Neural cell (in vitro differentiated cells): ENCODE measurements at regions not wholly inside any gene's neighbourhood (a gene's known extent, or its start where the extent isn't known, plus 50 kb on each side); places are given as distances from the start of the nearest gene placed in this dataset.

Experiments
- H2AFZ ChIP-seq: fragments of 200-600, 300-800 bp; sonication (generic), shearing (Covaris generic); 2 replicates; pipeline ENCODE4 v1.6.0; 2014; ENCODE audit warnings: low read depth, mild to moderate bottlenecking, antibody characterized with exemption, low read length, moderate library complexity
- H3F3A ChIP-seq: fragments of 200-600 bp; shearing (Covaris generic); 2 replicates; pipeline ENCODE4 v1.6.1; 2016; ENCODE audit warnings: mild to moderate bottlenecking, moderate library complexity, mixed read lengths, antibody characterized with exemption, low read length; ENCODE audit not compliant: insufficient read depth, poor library complexity, severe bottlenecking
- H3K27ac ChIP-seq: fragments of 200-600, 300-800 bp; sonication (generic), shearing (Covaris generic); 2 replicates; pipeline ENCODE4 v1.5.1; 2014; ENCODE audit warnings: mild to moderate bottlenecking, low read length, moderate library complexity
- H3K27me3 ChIP-seq: fragments of 300-800, 200-600 bp; sonication (generic), shearing (Covaris generic); 2 replicates; pipeline ENCODE4 v1.6.0; 2014; ENCODE audit warnings: mild to moderate bottlenecking, low read depth, low read length, moderate library complexity; ENCODE audit not compliant: insufficient read depth
- H3K36me3 ChIP-seq: fragments of 300-800, 200-600 bp; sonication (generic), shearing (Covaris generic); 2 replicates; pipeline ENCODE4 v1.5.1; 2014; ENCODE audit warnings: mild to moderate bottlenecking, antibody characterized with exemption, low read length, moderate library complexity; ENCODE audit not compliant: insufficient read depth
- H3K4me2 ChIP-seq: fragments of 300-800, 200-600 bp; sonication (generic), shearing (Covaris generic); 2 replicates; pipeline ENCODE4 v1.6.0; 2014; ENCODE audit warnings: mild to moderate bottlenecking, low read length
- H3K4me3 ChIP-seq: fragments of 300-800, 200-600 bp; sonication (generic), shearing (Covaris generic); 2 replicates; pipeline ENCODE4 v1.5.1; 2014; ENCODE audit warnings: mild to moderate bottlenecking, low read length, moderate library complexity
- H3K79me2 ChIP-seq: fragments of 200-600 bp; shearing (Covaris generic); replicated peaks from 2 replicates; pipeline ENCODE4 v1.6.0; 2014; ENCODE audit warnings: mild to moderate bottlenecking, low read length, moderate library complexity; ENCODE audit not compliant: insufficient read depth
- H3K9ac ChIP-seq: fragments of 300-800, 200-600 bp; sonication (generic), shearing (Covaris generic); 2 replicates; pipeline ENCODE4 v1.6.1; 2016; ENCODE audit warnings: mild to moderate bottlenecking, low read length, mixed read lengths
- H3K9me2 ChIP-seq: fragments of 200-600 bp; shearing (Covaris generic); 2 replicates; pipeline ENCODE4 v1.6.1; 2016; ENCODE audit warnings: mild to moderate bottlenecking, low read length, mixed read lengths; ENCODE audit not compliant: insufficient read depth
- H3K9me3 ChIP-seq: fragments of 200-600, 300-800 bp; sonication (generic), shearing (Covaris generic); 2 replicates; pipeline ENCODE4 v1.6.1; 2016; ENCODE audit warnings: mild to moderate bottlenecking, mixed run types, low read length, moderate library complexity, mixed read lengths
- H4K20me1 ChIP-seq: fragments of 200-600 bp; shearing (Covaris generic); 2 replicates; pipeline ENCODE4 v1.6.1; 2016; ENCODE audit warnings: mild to moderate bottlenecking, mixed run types; ENCODE audit not compliant: insufficient read depth
- CTCF ChIP-seq: fragments of 450-650 bp; IDR thresholded peaks from 2 replicates; pipeline ENCODE4 v1.5.1; 2014; ENCODE audit warnings: antibody characterized with exemption, mild to moderate bottlenecking, moderate library complexity; ENCODE audit not compliant: poor library complexity, severe bottlenecking
- EP300 ChIP-seq: fragments of 450-650 bp; conservative IDR thresholded peaks from 2 replicates; pipeline ENCODE4 v1.6.1; 2014; ENCODE audit warnings: antibody characterized with exemption, mild to moderate bottlenecking, moderate library complexity; ENCODE audit not compliant: poor library complexity, severe bottlenecking
- EZH2 ChIP-seq: fragments of 200-600, 300-800 bp; shearing (Covaris generic), sonication (generic); IDR thresholded peaks from 2 replicates; pipeline ENCODE4 v1.6.1; 2014; ENCODE audit warnings: antibody characterized with exemption, low read length, borderline replicate concordance, mild to moderate bottlenecking; ENCODE audit not compliant: insufficient read depth, poor library complexity, severe bottlenecking
- MXI1 ChIP-seq: fragments of 450-650 bp; conservative IDR thresholded peaks from 2 replicates; pipeline ENCODE4 v1.6.1; 2014; ENCODE audit warnings: antibody characterized with exemption, mild to moderate bottlenecking; ENCODE audit not compliant: poor library complexity, severe bottlenecking
- POLR2AphosphoS5 ChIP-seq: IDR thresholded peaks from 2 replicates; pipeline ENCODE4 v1.6.1; 2012
- RAD21 ChIP-seq: fragments of 450-650 bp; conservative IDR thresholded peaks from 2 replicates; pipeline ENCODE4 v1.6.1; 2014; ENCODE audit warnings: antibody characterized with exemption, mild to moderate bottlenecking, moderate library complexity
- REST ChIP-seq: IDR thresholded peaks from 2 replicates; pipeline ENCODE4 v1.6.1; 2012; ENCODE audit warnings: borderline replicate concordance
- SMC3 ChIP-seq: fragments of 450-650 bp; conservative IDR thresholded peaks from 2 replicates; pipeline ENCODE4 v1.6.1; 2014; ENCODE audit warnings: antibody characterized with exemption, mild to moderate bottlenecking, moderate library complexity; ENCODE audit not compliant: poor library complexity
- TAF1 ChIP-seq: IDR thresholded peaks from 2 replicates; pipeline ENCODE4 v1.6.1; 2012; ENCODE audit warnings: low read depth

GRCh38 chr16:87150262-87150661 is 166.9 kb downstream of the C16orf95 start:
- Histone ChIP-seq H3K4me3 (no peak overlapping the region), H3K27ac (no peak overlapping the region), H3K9ac (no peak overlapping the region), H4K20me1 (no peaks in the 10 kb centered on the region), H3K36me3 (no peaks in the 10 kb centered on the region), H3K27me3 (no peaks in the 10 kb centered on the region), H3K4me2 (no peak overlapping the region), H3K9me3 (no peaks in the 10 kb centered on the region), H2AFZ (no peak overlapping the region), H3F3A (no peaks in the 10 kb centered on the region), H3K9me2 (no peaks in the 10 kb centered on the region), H3K79me2 (no peaks in the 10 kb centered on the region)
- TF ChIP-seq CTCF (no peak), REST (no peak), POLR2AphosphoS5 (no peak), TAF1 (no peak), RAD21 (no peak), EP300 (no peak), EZH2 (no peak), MXI1 (no peak), SMC3 (no peak)

- no peaks in the 10 kb centered on the region for H3F3A ChIP-seq
- no peaks in the 10 kb centered on the region for H3K9me3 ChIP-seq
Measured at GRCh38 chr16:87150681-87151280, 166.4 kb downstream of the C16orf95 start.

More at GRCh38 chr16:87150681-87151280, 166.4 kb downstream of the C16orf95 start:
- no peak overlapping the region for H3K4me3 ChIP-seq
- no peaks in the 10 kb centered on the region for H3K27me3 ChIP-seq
- H3K36me3 ChIP-seq = no peaks in the 10 kb centered on the region
- no peak for TF ChIP-seq EP300
- no peak for TF ChIP-seq EZH2
- no peak for TF ChIP-seq RAD21
- TF ChIP-seq CTCF = no peak
- TF ChIP-seq SMC3 = no peak
- TF ChIP-seq MXI1 = no peak
- TF ChIP-seq REST = no peak
- TF ChIP-seq TAF1 = no peak
- no peak for TF ChIP-seq POLR2AphosphoS5
- no peaks in the 10 kb centered on the region for H3K79me2 ChIP-seq
- no peaks in the 10 kb centered on the region for H3K9me2 ChIP-seq
- no peak overlapping the region for H3K27ac ChIP-seq
- no peak overlapping the region for H2AFZ ChIP-seq
- no peak overlapping the region for H3K9ac ChIP-seq
- H4K20me1 ChIP-seq = no peaks in the 10 kb centered on the region
- no peak overlapping the region for H3K4me2 ChIP-seq
